Stimulated activated CD8-positive, alpha-beta memory T cell treated with anti-CD3 and anti-CD28 coated beads, Interleukin-12 subunit alpha, Interleukin-12 subunit beta, amount 100 ng/mL, for 4 hours (primary cell): ENCODE measurements at regions not wholly inside any gene's neighbourhood (a gene's known extent, or its start where the extent isn't known, plus 50 kb on each side); places are given as distances from the start of the nearest gene placed in this dataset.

Experiments
- DNase-seq: peaks from one replicate; pipeline ENCODE4 v3.0.0-alpha.2; 2020; ENCODE audit warnings: low read depth

- DNase-seq, result no peak
Observed at GRCh38 chr10:3409928-3410327, 237.3 kb upstream of the PITRM1 start.

- DNase-seq, result no peak
Observed at GRCh38 chr10:3408603-3409365, 236.2 kb upstream of the PITRM1 start.

- DNase-seq, result no peak
Observed at GRCh38 chr10:3407208-3407607, 234.6 kb upstream of the PITRM1 start.

- no peak for DNase-seq
Observed at GRCh38 chr10:3406556-3406955, 234.0 kb upstream of the PITRM1 start.

- DNase-seq, result no peak
Observed at GRCh38 chr10:3404381-3404780, 231.8 kb upstream of the PITRM1 start.

- no peak for DNase-seq
Observed at GRCh38 chr10:3402187-3402751, 229.7 kb upstream of the PITRM1 start.

GRCh38 chr10:3401491-3401938 lies 228.9 kb upstream of the PITRM1 start:
- DNase-seq, result no peak

DNA sequence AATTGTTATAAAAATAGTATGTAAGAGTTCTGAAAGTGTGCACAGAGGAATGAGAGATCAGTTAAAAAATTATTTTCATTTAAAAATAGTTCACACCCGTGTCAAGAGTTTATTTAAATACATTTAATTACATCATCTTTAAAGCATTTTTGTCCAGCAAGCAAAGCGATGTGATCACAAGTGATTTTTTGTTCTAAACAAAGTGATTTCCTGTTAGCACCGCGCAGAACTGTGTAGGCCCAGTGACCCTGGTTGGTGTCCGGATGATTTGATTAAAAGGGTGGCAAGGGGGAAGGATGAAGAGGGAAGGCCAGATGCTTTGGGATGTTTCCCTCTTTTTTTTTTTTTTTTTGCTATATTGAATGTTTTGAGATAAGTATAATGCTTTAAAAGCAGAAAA lies 227.8 kb upstream of the PITRM1 start:
- no peak for DNase-seq

DNA sequence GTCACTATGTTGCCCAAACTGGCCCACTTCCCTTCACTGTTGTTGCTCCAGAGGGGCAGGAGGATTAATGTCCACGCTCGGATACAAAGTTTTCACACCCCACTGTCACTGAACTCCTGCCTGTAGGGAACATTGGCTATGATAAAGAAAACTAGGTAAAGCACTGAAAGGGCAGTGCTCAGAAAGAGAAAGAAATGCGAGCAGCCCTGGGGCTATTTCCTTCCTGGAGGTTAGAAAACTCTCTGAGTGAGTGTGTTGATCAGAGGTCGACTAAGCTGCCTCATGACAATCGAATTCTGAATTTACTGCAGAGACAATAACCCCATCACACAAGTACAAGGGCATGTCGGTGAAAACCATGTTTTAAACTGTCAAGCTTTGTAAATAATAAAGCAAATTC lies 227.2 kb upstream of the PITRM1 start:
- DNase-seq, result no peak

DNA sequence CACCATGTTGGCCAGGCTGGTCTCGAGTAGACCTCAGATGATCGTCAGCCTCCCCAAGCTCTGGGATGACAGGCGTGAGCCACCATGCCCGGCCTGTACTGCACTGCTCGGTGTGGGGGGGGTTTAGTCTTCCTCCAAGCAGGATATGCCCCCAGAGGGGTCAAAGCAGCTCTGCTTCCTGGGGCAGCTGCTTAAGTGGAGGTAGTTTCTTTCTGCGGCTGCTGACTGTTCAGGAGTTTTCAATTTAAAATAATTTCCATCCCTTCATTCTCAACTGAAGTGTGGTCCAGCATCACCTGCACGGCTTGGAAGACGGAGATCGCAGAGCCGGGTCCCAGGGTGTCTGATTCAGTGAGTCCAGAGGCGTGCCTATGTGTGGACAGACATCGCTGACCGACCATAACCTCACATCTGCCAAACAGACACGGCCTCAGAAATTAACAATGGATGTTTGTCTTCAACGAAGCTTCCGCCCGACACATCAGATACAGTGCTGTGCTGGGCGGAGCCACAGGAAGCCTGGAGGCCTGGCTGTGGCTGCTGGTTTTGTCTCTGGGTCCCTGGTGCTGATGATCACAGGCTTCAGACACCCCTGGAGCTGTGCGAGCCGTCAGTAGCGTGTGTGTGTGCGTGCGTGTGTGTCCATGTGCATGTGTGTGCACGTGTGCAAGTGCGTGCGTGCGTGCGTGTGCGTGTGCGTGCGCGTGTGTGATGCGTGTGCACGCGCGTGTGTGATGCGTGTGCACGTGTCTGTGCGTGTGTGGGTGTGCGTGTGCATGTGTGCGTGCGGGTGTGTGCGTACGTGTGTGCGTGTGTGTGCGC lies 226.5 kb upstream of the PITRM1 start:
- no peak for DNase-seq

DNA sequence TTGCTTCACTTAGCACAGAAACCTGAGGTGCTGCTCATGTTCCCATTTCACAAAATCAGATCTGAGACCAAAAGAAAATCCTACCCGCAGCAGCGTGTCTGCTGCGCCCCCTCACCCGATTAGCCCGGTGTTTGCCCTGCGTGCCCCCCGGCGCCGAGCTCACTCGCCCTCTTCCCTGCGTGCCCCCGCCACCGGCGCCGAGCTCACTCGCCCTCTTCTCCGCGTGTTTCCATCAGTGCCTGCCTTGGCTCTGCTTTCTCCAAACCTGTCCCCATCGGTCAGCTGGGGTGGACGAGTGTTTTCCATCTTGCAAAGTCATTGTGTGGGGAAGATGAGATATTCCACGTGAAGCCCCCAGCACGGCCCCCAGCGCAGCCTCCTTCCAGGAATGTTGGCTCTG lies 225.3 kb upstream of the PITRM1 start:
- DNase-seq, result no peak

DNA sequence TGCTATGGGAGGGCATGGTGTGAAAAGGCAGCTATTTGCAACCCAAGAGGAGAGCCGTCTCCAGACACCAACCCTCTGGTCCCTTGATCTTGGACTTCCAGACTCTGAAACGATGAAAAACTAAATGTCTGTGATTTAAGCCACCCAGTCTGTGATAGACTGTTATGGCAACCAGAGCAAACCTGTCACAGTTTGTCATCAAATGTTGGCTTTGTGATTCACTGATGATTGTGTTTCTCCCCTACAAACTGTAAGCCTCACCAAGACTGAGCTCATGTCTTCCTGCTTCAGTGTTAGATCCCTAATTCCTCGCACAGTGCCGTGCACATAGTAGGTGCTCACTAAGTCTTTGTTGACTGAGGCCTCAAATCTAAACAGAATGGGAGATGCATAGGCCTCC lies 224.6 kb upstream of the PITRM1 start:
- no peak for DNase-seq

- no peak for DNase-seq
Observed at GRCh38 chr10:3396116-3396515, 223.5 kb upstream of the PITRM1 start.

DNA sequence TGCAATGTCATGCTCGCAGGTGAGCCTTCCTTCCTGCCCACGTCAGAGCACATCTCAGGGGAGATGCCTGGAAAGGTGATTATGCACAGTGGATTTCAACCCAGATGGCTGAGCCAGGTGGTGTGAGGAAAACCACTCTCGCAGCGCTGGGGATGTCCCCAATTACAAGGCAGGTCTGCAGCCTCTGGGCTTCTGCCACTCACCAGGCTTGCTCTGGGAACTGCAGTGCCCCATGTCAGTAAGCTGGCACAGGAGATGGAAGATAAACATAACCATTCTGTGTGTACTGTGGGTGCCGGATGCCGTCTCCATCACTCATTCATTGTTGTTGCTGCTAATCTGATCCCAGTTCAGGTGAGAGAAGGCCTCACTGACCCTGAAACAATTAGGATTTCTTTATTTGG lies 222.9 kb upstream of the PITRM1 start:
- no peak for DNase-seq

DNA sequence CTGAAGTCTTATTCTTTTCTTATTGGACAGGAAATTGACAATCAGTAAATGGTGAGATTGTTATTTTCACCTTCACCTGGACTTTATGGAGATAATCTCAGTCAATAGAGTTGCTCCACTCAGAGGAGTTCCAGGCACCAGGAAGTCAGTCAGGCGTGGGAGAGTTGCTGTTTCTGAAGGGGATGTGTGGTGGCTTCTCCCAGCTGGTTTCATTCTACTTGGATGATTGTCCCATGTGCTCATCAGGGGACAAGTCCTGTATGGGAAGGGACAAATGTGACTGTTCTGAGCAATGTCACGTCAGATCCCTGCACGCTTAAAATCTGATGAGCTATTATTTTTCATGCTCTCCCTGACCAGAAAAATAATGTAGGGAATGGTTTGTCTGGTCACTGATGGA lies 222.5 kb upstream of the PITRM1 start:
- no peak for DNase-seq

GRCh38 chr10:3393958-3394357 lies 221.4 kb upstream of the PITRM1 start:
- no peak for DNase-seq

DNA sequence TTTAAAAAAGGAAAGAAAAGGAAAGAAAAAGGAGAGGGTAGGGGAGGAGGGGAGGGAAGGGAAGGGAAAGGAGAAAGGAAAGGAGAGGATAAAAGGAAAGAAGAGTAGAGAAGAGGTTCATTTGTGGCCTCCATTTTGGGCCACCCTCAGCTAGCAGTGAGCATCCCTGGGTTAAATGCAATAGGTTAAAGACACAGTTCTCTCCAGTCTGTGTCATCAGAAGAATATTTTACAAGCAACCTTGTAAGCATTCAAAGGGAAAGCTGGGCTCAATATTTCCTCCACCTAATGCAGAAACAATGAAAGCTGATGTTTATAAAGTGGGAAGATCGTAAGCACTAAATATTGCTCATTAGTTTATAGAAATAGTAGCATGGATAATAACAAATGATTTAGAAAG lies 219.1 kb upstream of the PITRM1 start:
- DNase-seq, result no peak

DNA sequence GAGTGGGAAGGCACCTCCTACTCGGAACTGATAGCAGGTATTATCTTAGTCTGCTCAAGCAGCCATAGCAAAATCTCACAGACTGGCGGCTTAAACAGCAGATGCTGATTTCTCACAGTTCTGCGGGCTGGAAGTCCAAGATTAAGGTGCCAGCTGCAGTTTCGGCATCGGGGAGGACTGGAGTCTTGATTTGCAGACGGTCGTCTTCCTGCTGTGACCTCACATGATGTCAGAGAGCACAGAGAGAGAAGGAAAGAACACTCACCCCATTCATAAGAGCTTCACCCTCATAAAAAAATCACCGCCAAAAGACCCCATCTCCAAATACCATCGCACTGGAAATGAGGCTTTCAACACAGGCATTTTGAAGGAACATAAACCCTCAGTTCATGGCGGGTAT lies 216.5 kb upstream of the PITRM1 start:
- no peak for DNase-seq

DNA sequence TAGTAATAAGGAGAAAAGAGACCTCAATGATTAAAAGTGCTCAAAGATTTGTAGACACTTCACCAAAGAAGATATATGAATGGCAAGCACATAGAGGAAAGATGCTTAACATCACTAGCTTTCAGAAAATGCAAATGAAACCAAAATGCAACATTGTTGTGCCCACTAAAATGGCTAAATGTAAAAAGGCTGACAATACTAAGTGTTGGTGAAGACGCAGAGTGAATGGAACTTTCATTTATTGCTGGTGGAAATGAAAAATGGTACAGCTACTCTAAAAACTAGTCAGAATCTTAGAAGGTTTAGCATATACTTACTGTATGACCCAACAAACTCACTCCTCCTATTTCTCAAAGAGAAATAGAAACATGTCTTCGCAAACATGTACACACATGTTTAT lies 212.9 kb upstream of the PITRM1 start:
- DNase-seq, result no peak

DNA sequence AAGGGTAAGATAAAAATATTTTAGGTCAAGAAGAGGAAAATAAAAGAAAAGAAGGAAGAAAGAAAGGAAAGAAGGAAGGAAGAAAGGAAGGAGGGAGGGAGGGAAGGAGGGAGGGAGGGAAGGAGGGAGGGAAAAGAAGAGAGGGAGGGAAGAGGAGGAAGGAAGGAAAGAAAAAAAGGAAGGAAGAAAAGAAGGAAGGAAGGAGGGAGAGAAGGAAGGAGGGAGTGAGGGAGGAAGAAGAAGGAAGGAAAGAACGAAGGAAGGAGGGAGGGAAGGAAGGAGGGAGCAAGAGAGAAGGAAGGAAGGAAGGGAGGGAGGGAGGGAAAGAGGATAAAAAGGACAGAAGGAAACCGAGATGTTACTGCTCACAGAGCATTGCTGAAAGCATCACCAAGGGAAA lies 209.5 kb upstream of the PITRM1 start:
- no peak for DNase-seq

DNA sequence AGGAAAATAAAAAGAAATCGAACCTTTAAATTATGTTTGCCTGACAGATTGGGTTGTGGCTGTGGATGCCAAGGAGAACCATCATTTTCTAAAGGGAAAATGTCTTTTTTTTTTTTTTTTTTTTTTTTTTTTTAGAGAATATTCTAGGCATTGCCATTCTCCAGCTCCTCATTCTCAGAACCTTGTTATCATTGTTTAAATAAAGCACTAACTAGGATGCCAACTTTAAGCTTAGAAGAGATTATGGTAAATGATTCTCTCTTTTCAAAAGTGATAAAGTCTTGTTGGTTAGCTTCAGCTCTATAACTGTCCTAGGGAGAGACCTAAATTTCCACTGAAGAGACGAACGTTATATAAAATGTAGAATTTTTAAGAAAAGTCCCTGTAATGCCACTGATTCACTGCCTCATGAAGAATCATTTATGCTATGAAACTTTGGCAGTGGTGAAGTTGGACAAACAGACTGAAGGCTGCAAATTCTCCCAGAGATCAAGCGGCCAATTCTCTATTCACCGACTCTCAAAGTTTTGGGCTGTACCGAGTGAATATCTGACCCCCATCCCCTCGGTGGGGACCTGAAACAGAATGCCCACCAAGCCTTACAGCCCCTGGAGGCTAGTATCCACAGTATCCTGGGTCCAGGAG lies 207.9 kb upstream of the PITRM1 start:
- DNase-seq, result no peak

GRCh38 chr10:3376631-3377030 lies 204.0 kb upstream of the PITRM1 start:
- DNase-seq, result no peak

- no peak for DNase-seq
Observed at GRCh38 chr10:3375505-3375904, 202.9 kb upstream of the PITRM1 start.
